ENCODE measurements at regions not wholly inside any gene's neighbourhood (a gene's known extent, or its start where the extent isn't known, plus 50 kb on each side); places are given as distances from the start of the nearest gene placed in this dataset.
"Not testable (repeated sequence)": the region's sequence is repeated elsewhere in the genome, so short reads cannot be mapped to it uniquely, and the experiment has no call there.

GRCh38 chr10:81662837-81663236 lies 212.2 kb upstream of the NRG3 start:
- DNase-seq: no peak

- DNase-seq: not testable (repeated sequence)
Measured at GRCh38 chr10:81664800-81665199, 210.2 kb upstream of the NRG3 start.

- DNase-seq: no peak
Measured at GRCh38 chr10:81674941-81675340, 200.1 kb upstream of the NRG3 start.

GRCh38 chr10:81679291-81679690 lies 195.7 kb upstream of the NRG3 start:
- no peak for DNase-seq

- DNase-seq: peak; percentile 2
Measured at GRCh38 chr10:81680359-81680758, 194.6 kb upstream of the NRG3 start.

GRCh38 chr10:81688459-81688858 lies 186.5 kb upstream of the NRG3 start:
- DNase-seq: no peak

- DNase-seq: no peak
Measured at GRCh38 chr10:81696609-81697388, 178.2 kb upstream of the NRG3 start.

- DNase-seq: no peak
Measured at GRCh38 chr10:81704596-81704995, 170.4 kb upstream of the NRG3 start.

GRCh38 chr10:81708416-81708815 lies 166.6 kb upstream of the NRG3 start:
- no peak for DNase-seq

GRCh38 chr10:81708929-81709328 lies 166.1 kb upstream of the NRG3 start:
- DNase-seq: no peak

GRCh38 chr10:81722399-81722798 lies 152.6 kb upstream of the NRG3 start:
- DNase-seq: no peak

GRCh38 chr10:81724431-81724830 lies 150.6 kb upstream of the NRG3 start:
- DNase-seq: no peak

GRCh38 chr10:81725851-81726250 lies 149.1 kb upstream of the NRG3 start:
- DNase-seq: no peak

- DNase-seq: no peak
Measured at GRCh38 chr10:81728692-81729091, 146.3 kb upstream of the NRG3 start.

GRCh38 chr10:81730891-81731290 lies 144.1 kb upstream of the NRG3 start:
- DNase-seq: no peak

GRCh38 chr10:81733542-81733941 lies 141.5 kb upstream of the NRG3 start:
- no peak for DNase-seq

GRCh38 chr10:81735167-81735566 lies 139.8 kb upstream of the NRG3 start:
- DNase-seq: not testable (repeated sequence)

- no peak for DNase-seq
Measured at GRCh38 chr10:81759111-81759510, 115.9 kb upstream of the NRG3 start.

GRCh38 chr10:81784111-81784597 lies 90.8 kb upstream of the NRG3 start:
- DNase-seq: no peak

- no peak for DNase-seq
Measured at GRCh38 chr10:81792729-81793128, 82.3 kb upstream of the NRG3 start.

- no peak for DNase-seq
Measured at GRCh38 chr10:81806842-81807241, 68.2 kb upstream of the NRG3 start.

GRCh38 chr10:81814842-81815241 lies 60.2 kb upstream of the NRG3 start:
- no peak for DNase-seq

GRCh38 chr10:81817596-81818170 lies 57.3 kb upstream of the NRG3 start:
- DNase-seq: no peak

GRCh38 chr10:81820418-81820817 lies 54.6 kb upstream of the NRG3 start:
- no peak for DNase-seq
